ENCODE measurements at regions not wholly inside any gene's neighbourhood (a gene's known extent, or its start where the extent isn't known, plus 50 kb on each side); places are given as distances from the start of the nearest gene placed in this dataset.

DNA sequence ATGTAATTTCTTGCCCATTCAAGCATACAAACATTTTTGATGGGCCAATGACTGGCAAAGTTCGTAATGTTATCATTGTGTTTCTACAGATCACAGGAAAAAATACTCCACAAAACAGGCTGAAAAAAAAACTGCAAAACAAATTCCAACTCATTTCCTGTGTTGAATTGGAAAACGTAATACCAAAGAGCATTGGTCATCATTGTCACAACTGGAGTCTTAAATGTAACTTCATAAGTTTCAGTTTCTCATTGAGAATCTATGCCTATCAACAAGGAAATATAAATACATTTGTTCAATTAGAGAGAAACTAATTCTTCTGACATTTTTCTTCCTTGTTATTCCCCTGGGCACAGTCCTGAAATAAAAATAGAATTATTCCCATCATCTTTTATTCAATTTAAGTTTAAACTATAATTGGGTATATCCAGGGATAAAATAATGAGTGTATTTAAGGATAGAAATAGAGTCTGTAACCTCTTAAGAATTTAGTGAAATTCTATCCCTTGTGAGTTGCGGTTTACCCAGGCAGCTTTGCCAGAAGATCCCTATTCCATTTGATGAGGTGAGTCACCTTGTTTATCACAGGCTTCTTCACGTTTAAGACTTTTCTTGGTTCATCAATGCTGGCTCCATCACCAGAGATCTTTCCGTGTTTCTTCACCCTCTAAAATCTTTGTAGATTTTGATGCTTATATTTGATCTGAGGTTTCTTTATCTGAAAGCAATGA lies 112.7 kb upstream of the ITGA1 start:
- no peak for DNase-seq (ENCODE audit: low spot score)

DNA sequence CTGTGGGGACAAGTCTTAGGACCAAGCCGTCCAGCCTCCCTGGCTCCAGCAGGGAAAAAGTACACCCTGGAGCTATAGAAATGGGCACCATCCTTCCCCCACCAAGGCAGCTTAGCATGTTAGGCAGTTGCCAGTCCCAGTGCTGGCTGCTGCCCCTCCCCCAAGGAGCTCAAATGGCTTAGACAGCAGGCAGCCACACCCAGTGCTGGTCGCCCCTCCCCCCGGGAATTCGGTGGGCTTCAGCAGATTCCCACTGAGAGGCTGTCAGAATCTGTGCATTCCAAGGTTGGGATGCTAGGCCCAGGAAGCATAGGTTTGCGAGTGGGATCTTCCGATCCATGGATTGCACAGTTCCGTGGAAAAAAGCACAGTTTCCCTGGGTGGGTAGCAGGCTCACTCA lies 105.2 kb upstream of the ITGA1 start:
- DNase-seq (ENCODE audit: low spot score), result no peak

GRCh38 chr5:52684051-52684450 lies 103.7 kb upstream of the ITGA1 start:
- DNase-seq (ENCODE audit: low spot score), result no peak

GRCh38 chr5:52685566-52685965 lies 102.2 kb upstream of the ITGA1 start:
- no peak for DNase-seq (ENCODE audit: low spot score)

DNA sequence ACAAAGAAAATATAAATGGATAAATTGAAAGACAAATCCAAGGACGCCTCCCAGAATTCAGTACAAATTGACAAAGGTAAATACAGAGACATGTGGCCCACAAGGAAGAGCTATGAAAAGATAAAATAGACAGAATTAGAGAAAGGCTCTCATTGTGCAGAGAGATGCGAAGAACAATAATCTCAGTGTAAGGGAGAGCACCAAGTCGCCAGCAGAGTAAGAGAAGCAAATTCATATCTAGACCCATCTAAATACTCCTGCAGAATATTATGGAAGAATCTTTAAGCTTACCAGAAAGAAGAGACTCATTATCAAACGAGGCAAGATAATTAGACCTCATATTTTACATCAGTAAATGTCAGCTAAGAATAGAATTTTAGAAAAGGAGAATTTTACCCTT lies 101.7 kb upstream of the ITGA1 start:
- DNase-seq (ENCODE audit: low spot score), result peak; percentile 31

- no peak for DNase-seq (ENCODE audit: low spot score)
Observed at GRCh38 chr5:52690236-52690768, 97.4 kb upstream of the ITGA1 start.

DNA sequence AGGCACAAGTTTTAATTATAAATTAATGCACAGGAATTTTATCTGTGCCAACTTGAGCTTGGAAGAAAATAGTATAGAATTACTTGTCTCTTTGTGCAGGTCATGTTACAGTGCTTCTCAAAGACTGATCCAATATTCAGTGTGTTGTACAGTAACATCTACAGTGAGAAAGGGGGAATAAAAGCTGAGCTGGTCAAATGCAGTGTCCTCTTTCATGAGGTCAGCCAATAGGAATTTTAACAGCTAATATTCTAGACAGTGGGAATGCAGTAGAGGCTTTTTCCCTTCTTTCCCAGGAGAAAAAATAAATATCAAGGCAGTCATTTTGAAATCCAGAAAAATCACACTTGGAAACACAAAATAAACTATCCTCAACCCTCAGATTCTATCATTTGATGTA lies 95.7 kb upstream of the ITGA1 start:
- DNase-seq (ENCODE audit: low spot score), result no peak

- DNase-seq (ENCODE audit: low spot score), result no peak
Observed at GRCh38 chr5:52692606-52693005, 95.1 kb upstream of the ITGA1 start.

DNA sequence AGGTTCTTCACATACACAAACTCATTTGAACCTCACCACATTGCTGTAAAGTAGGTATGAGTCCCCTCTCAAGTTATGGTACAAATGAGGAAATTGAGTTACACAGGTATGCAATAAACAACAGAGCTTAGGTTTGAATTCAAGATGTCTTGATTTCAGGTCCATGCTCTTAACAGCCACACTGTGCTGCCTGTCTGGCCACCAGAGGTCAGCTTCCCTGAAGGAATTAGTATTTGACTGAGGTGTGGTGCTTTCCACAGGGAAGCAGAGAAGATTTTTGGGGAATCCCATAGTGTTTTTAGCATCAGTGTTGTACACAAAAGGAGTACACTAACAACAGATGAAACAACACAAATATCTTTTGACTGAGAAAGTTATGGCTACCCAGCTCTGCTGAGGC lies 94.4 kb upstream of the ITGA1 start:
- peak; percentile 22 for DNase-seq (ENCODE audit: low spot score)

GRCh38 chr5:52693836-52694235 lies 93.9 kb upstream of the ITGA1 start:
- DNase-seq (ENCODE audit: low spot score), result no peak

- DNase-seq (ENCODE audit: low spot score), result no peak
Observed at GRCh38 chr5:52694648-52695047, 93.1 kb upstream of the ITGA1 start.

- no peak for DNase-seq (ENCODE audit: low spot score)
Observed at GRCh38 chr5:52702877-52703276, 84.8 kb upstream of the ITGA1 start.

DNA sequence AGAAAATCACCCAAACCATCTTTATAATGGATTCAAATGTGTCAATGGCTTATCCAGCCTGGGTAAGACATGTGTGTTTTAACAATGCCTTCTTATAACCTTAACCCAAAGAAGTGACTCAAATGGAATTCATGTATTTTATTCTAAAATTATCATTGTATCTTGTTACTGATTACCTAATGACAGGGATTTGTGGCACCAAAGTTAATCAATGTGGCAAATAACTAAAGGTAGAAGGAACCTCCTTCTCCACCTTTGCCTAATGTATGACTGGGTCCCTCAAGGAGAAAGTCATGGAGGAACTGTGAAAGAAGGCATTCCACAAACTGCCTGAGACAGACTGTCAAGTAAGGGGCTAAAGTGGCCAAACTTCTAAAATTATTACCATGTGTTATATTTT lies 84.4 kb upstream of the ITGA1 start:
- DNase-seq (ENCODE audit: low spot score), result no peak

- DNase-seq (ENCODE audit: low spot score), result no peak
Observed at GRCh38 chr5:52705720-52706119, 82.0 kb upstream of the ITGA1 start.

DNA sequence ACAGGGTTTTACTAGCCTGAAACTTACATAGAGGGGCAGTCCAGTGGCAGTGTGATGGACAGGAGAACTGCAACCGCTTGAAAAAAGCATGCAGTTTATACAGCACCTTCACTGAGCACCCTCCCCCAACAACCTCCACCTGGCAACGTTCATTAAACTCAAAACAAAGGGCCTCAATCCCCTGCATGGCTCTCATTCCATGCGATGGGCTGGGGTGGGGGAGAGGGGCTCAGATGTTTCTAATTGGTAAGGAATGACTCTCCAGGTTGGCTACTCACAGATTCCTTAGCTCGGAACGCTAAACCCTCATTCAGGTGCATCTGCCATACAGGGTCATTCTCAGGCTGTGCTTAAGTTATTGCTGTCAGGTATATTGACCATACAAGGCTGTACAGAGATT lies 80.9 kb upstream of the ITGA1 start:
- DNase-seq (ENCODE audit: low spot score), result no peak

DNA sequence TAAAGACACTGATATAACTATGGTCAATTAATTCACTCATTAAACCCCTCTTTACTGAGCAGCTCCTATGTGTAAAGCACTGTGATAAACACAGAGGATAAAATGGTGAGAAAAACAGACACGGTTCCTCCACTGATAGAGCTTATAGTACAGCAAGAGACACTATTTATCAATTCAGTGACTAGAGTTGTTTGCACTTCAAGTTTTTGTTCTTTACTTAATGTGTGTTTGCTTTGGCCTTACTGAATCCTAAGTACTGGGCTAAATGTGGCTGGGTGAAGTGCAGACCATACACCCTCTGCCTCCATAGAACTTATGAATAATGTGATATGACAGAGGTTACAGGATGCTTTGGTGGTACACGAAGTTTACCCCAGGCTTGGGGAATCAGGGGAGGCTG lies 80.1 kb upstream of the ITGA1 start:
- no peak for DNase-seq (ENCODE audit: low spot score)

GRCh38 chr5:52708463-52708862 lies 79.3 kb upstream of the ITGA1 start:
- DNase-seq (ENCODE audit: low spot score), result no peak

DNA sequence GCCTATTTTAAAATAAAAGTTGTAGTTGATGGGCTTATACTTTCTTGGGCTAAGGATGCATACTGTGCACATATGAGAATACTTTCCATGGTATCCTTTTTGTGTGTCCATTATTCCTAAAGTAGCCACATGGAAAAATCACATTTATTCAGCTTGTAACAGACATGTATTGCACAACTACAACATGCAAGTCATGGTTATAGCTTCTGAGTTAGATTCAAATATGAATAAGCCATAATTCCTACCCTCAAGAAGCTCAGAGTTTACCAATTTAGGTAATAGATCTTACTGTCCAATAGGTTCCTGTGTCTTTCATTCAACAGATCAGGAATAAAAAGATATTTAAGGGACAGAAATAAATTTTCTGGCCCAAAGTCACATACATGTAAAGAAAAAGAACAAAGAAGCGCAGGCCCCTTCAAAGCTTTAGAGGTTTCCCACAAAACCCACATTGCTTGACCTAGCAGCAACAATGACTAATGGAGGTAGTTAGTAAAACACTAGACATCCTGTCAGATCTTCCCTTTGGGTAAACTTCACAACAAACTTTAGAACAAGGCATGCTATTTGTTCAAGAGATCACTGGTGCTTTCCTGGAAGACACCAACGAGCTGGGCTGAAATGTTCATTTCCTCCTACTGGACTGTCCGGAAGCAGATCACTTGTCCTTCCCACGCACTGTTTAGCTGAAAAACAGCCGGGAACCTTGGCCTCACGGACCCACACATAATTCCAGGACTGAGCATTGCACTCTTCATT lies 78.4 kb upstream of the ITGA1 start:
- DNase-seq (ENCODE audit: low spot score), result no peak

GRCh38 chr5:52710310-52710971 lies 77.3 kb upstream of the ITGA1 start:
- DNase-seq (ENCODE audit: low spot score), result no peak

DNA sequence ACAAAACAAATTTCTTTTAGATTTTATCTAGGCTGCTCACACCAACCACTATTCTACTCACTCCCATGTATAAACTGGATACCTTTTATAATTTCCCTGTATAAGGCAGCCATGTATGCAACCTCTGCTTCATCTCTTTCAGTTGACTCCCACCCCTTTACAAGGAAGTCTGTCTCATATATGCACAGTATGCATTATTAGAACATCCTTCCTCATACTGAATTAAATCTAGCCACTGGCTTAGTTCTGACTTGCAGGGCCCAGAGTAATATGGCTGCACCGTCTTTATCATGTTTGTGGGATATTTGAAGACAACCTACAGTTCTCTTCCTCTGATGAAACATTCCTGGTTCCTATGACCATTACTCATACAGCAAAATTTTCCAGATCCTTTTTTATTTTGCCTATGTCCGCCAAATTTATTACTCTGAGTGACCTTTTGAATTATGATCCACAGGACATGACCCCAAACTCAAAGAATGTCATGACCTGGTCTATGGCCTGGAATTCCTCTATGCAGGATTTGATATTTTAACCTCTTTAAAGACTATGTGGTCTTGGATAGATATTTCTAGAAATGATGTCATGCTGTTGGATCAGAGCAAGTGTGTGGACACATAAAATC lies 76.6 kb upstream of the ITGA1 start:
- no peak for DNase-seq (ENCODE audit: low spot score)

- no peak for DNase-seq (ENCODE audit: low spot score)
Observed at GRCh38 chr5:52712354-52712753, 75.4 kb upstream of the ITGA1 start.

DNA sequence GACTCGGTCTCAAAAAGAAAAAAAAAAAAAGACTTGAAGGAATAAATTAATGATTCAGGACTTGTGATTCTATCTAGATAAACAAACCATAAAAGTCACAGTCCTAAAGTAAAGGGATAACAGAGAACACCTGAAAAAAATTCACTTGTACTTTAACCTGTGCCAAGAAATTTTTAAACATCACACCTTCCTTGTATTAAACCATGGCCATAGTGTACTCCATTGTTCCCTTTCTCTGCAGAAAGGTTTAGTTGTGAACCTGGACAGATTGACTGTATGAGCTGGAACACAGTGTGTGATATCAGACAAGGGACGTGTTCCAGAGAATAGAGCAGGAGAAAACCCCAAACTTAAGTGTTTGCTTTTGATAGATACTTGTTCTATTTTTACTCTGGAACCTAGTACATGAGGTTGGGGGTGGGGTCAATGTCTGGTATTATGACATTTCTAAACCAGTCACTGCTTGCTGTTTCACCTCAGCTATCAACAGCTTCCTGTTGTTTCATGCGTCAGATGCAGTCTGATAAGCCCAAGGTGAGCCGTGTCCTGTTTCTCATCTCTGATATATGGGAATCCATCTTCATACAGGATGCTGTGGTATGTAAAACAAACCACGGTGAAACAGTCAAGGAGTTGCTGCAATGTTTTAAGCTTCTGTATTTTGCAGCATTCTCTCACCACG lies 62.5 kb upstream of the ITGA1 start:
- no peak for DNase-seq (ENCODE audit: low spot score)

Data from pons (tissue), 1 donor.